Sigmoid colon (tissue), 4 donors: ENCODE measurements at regions not wholly inside any gene's neighbourhood (a gene's known extent, or its start where the extent isn't known, plus 50 kb on each side); places are given as distances from the start of the nearest gene placed in this dataset.

Experiments
- EP300 ChIP-seq, 4 donors: sonication (generic); formaldehyde crosslinking; IDR thresholded peaks; one replicate each; pipeline ENCODE4 v1.6.1; 2017; ENCODE audit warnings: antibody characterized with exemption in 4 of 4
- POLR2AphosphoS5 ChIP-seq, 4 donors: sonication (generic); formaldehyde crosslinking; IDR thresholded peaks; one replicate each; pipeline ENCODE4 v1.6.1; 2017; ENCODE audit warnings: antibody characterized with exemption in 4 of 4
- TF ChIP-seq, protein P1 (sequence below), 4 experiments: fragments of 450-650 bp in 3 of 4; fragments of 200-600 bp in 1 of 4; IDR thresholded peaks; one replicate each; pipeline ENCODE4 v1.5.1; 2016 to 2019; ENCODE audit warnings: antibody characterized with exemption in 4 of 4, mild to moderate bottlenecking in 3 of 4, moderate library complexity in 2 of 4

DNA sequence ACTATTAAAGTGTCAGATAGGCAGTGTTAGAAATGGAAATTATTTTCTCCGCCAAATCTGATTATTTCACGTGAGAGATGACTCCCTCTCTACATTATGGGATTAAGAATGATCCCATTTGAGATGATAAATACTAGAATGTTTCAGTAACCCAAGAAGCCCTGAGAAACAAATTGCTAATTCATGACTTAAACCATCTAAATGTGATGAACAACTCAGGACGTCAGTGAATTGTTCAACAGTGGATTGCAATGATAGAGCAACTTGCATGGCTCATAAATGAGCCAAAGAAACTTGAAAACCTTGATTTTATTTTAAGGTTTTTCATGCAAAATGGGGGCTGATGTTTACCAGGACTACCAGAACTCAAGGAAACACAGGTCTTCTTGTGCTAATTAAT lies 350.5 kb upstream of the WWC1 start:
- TF ChIP-seq, protein P1, sequence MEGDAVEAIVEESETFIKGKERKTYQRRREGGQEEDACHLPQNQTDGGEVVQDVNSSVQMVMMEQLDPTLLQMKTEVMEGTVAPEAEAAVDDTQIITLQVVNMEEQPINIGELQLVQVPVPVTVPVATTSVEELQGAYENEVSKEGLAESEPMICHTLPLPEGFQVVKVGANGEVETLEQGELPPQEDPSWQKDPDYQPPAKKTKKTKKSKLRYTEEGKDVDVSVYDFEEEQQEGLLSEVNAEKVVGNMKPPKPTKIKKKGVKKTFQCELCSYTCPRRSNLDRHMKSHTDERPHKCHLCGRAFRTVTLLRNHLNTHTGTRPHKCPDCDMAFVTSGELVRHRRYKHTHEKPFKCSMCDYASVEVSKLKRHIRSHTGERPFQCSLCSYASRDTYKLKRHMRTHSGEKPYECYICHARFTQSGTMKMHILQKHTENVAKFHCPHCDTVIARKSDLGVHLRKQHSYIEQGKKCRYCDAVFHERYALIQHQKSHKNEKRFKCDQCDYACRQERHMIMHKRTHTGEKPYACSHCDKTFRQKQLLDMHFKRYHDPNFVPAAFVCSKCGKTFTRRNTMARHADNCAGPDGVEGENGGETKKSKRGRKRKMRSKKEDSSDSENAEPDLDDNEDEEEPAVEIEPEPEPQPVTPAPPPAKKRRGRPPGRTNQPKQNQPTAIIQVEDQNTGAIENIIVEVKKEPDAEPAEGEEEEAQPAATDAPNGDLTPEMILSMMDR (IDR thresholded peaks at IDR 0.05), result no peak
- TF ChIP-seq POLR2AphosphoS5 (IDR thresholded peaks at IDR 0.05), result no peak
- no peak for TF ChIP-seq EP300 (IDR thresholded peaks at IDR 0.05)
